ENCODE measurements at regions not wholly inside any gene's neighbourhood (a gene's known extent, or its start where the extent isn't known, plus 50 kb on each side); places are given as distances from the start of the nearest gene placed in this dataset.

DNA sequence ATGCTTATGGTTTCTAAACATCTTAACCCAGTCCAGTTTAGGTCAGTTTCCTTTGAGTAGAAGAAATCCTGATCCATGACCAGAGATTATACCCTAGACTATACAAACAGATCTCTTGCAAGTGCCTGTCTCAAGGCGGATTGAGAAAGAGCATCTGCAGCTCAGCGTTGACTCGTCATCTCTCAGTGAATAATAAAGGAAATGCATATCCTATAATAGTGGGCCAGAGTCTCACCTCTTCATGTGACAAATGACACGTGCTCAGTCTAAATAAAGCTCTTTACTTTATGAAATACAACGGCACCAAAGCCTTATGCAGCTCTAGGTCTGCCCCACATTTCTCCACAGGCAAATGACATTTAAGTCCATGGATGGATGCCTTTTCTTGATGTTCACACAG is 179.4 kb upstream of the NR3C1 start:
- TF ChIP-seq, protein P1, sequence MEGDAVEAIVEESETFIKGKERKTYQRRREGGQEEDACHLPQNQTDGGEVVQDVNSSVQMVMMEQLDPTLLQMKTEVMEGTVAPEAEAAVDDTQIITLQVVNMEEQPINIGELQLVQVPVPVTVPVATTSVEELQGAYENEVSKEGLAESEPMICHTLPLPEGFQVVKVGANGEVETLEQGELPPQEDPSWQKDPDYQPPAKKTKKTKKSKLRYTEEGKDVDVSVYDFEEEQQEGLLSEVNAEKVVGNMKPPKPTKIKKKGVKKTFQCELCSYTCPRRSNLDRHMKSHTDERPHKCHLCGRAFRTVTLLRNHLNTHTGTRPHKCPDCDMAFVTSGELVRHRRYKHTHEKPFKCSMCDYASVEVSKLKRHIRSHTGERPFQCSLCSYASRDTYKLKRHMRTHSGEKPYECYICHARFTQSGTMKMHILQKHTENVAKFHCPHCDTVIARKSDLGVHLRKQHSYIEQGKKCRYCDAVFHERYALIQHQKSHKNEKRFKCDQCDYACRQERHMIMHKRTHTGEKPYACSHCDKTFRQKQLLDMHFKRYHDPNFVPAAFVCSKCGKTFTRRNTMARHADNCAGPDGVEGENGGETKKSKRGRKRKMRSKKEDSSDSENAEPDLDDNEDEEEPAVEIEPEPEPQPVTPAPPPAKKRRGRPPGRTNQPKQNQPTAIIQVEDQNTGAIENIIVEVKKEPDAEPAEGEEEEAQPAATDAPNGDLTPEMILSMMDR (conservative IDR thresholded peaks at IDR 0.05): no peak

More for the DNA sequence above, 179.4 kb upstream of the NR3C1 start:
- H3K27me3 ChIP-seq (ENCODE audit: insufficient read depth, low read length): no peaks in the 10 kb centered on the region
- H3K23ac ChIP-seq (ENCODE audit: insufficient read length, low read depth, low read length): no peak overlapping the region
- H2BK20ac ChIP-seq (ENCODE audit: low read depth, low read length, poor library complexity, severe bottlenecking): no peak overlapping the region
- no peak overlapping the region for H2AFZ ChIP-seq (ENCODE audit: low read length)
- no peak overlapping the region for H4K91ac ChIP-seq (ENCODE audit: insufficient read length, low read depth, low read length)
- no peaks in the 10 kb centered on the region for H3K79me2 ChIP-seq (ENCODE audit: insufficient read depth, low read length)
- H3K9ac ChIP-seq (ENCODE audit: extremely low read depth, insufficient read length, low read length): no peak overlapping the region
- no peak overlapping the region for H3K14ac ChIP-seq (ENCODE audit: insufficient read depth, low read length)
- H2BK5ac ChIP-seq (ENCODE audit: insufficient read length, low read length): no peak overlapping the region
- no peak for DNase-seq
- no peaks in the 10 kb centered on the region for H3K9me3 ChIP-seq (ENCODE audit: control insufficient read depth, low read depth, low read length)
- H3K18ac ChIP-seq (ENCODE audit: insufficient read length, low read depth, low read length): no peak overlapping the region
- H3K27ac ChIP-seq (ENCODE audit: insufficient read length, low read depth, low read length): no peak overlapping the region
- H2BK12ac ChIP-seq (ENCODE audit: insufficient read length, low read depth, low read length): no peak overlapping the region
- no peak overlapping the region for H3K4me3 Mint-ChIP-seq
- no peak overlapping the region for H3K4ac ChIP-seq (ENCODE audit: low read depth, low read length)
- H3K56ac ChIP-seq (ENCODE audit: insufficient read length, low read depth, low read length): no peak overlapping the region
- no peaks in the 10 kb centered on the region for H4K20me1 ChIP-seq (ENCODE audit: control insufficient read depth, insufficient read depth, insufficient read length)
- H2AK5ac ChIP-seq (ENCODE audit: insufficient read length, low read length): no peak overlapping the region
- H3K4me2 ChIP-seq (ENCODE audit: insufficient read depth, insufficient read length, low read length): no peak overlapping the region
- H3K23me2 ChIP-seq (ENCODE audit: insufficient read length, low read depth, low read length, poor library complexity, severe bottlenecking): no peaks in the 10 kb centered on the region
- H3K4me1 ChIP-seq (ENCODE audit: insufficient read depth, low read length): peaks cover 7% of the 10 kb centered on the region; the same call in 1 of the 2 replicates
- H3K4me1 Mint-ChIP-seq: peaks cover 4 to 13% of the 10 kb centered on the region in 2 experiments; a peak in 2 of 4 replicates
- no peak overlapping the region for H4K5ac ChIP-seq (ENCODE audit: insufficient read length, low read depth, low read length)
- H3T11ph ChIP-seq (ENCODE audit: low read length): no peak overlapping the region
- no CpG with 5 or more reads among the region's 5 CpGs for WGBS (ENCODE audit: extremely low coverage, insufficient read length, low lambda C conversion rate)
- no peaks in the 10 kb centered on the region; a peak in 1 of 7 replicates for H3K36me3 Mint-ChIP-seq (ENCODE audit: insufficient read depth in 1 of 3, low read depth in 3 of 3)
- no peak overlapping the region for H3K27ac Mint-ChIP-seq
- H3K9me3 Mint-ChIP-seq: no peaks in the 10 kb centered on the region
- H2BK120ac ChIP-seq (ENCODE audit: low read depth, low read length, poor library complexity, severe bottlenecking): no peak overlapping the region
- no peaks in the 10 kb centered on the region for H3K27me3 Mint-ChIP-seq (ENCODE audit: low read depth)
- H2BK15ac ChIP-seq (ENCODE audit: low read depth, low read length): no peak overlapping the region
- no peak overlapping the region for H4K8ac ChIP-seq (replicated peaks; ENCODE audit: insufficient read length, low read depth, low read length)
- no peaks in the 10 kb centered on the region for H3K79me1 ChIP-seq (ENCODE audit: insufficient read depth, low read depth, low read length, poor library complexity, severe bottlenecking)

Data from H9 (cell line).